GM19395 (cell line): ENCODE measurements at regions not wholly inside any gene's neighbourhood (a gene's known extent, or its start where the extent isn't known, plus 50 kb on each side); places are given as distances from the start of the nearest gene placed in this dataset.
"Not testable (repeated sequence)": the region's sequence is repeated elsewhere in the genome, so short reads cannot be mapped to it uniquely, and the experiment has no call there.

Source experiments
- ATAC-seq: cut with Tn5 transposase; IDR thresholded peaks from one replicate; pipeline ENCODE4 v1.9.1; 2021; ENCODE audit warnings: mild to moderate bottlenecking, moderate library complexity; ENCODE audit not compliant: unreplicated experiment

- ATAC-seq, result no peak
Measured at GRCh38 chr10:53664282-53665019, 891.9 kb upstream of the MBL2 start.

- ATAC-seq, result no peak
Measured at GRCh38 chr10:53650794-53651193, 878.2 kb upstream of the MBL2 start.

- ATAC-seq, result not testable (repeated sequence)
Measured at GRCh38 chr10:53647221-53647620, 874.6 kb upstream of the MBL2 start.

- no peak for ATAC-seq
Measured at GRCh38 chr10:53646525-53646924, 873.9 kb upstream of the MBL2 start.

GRCh38 chr10:53645951-53646350 is 873.4 kb upstream of the MBL2 start:
- ATAC-seq, result no peak

- ATAC-seq, result no peak
Measured at GRCh38 chr10:53638006-53638405, 865.4 kb upstream of the MBL2 start.

GRCh38 chr10:53624722-53625121 is 852.1 kb upstream of the MBL2 start:
- no peak for ATAC-seq

- ATAC-seq, result no peak
Measured at GRCh38 chr10:53622201-53622600, 849.6 kb upstream of the MBL2 start.

- ATAC-seq, result no peak
Measured at GRCh38 chr10:53619671-53620070, 847.1 kb upstream of the MBL2 start.

GRCh38 chr10:53607691-53608090 is 835.1 kb upstream of the MBL2 start:
- no peak for ATAC-seq

GRCh38 chr10:53606981-53607380 is 834.4 kb upstream of the MBL2 start:
- no peak for ATAC-seq

- peak; percentile 86 for ATAC-seq
Measured at GRCh38 chr10:53601260-53601875, 828.8 kb upstream of the MBL2 start.

- ATAC-seq, result no peak
Measured at GRCh38 chr10:53598914-53599313, 826.3 kb upstream of the MBL2 start.

GRCh38 chr10:53597835-53598251 is 825.3 kb upstream of the MBL2 start:
- ATAC-seq, result no peak

GRCh38 chr10:53580465-53580864 is 807.9 kb upstream of the MBL2 start:
- ATAC-seq, result no peak

- no peak for ATAC-seq
Measured at GRCh38 chr10:53579773-53580172, 807.2 kb upstream of the MBL2 start.

- no peak for ATAC-seq
Measured at GRCh38 chr10:53574024-53574423, 801.4 kb upstream of the MBL2 start.

- no peak for ATAC-seq
Measured at GRCh38 chr10:53573498-53573897, 800.9 kb upstream of the MBL2 start.

- ATAC-seq, result no peak
Measured at GRCh38 chr10:53572799-53573198, 800.2 kb upstream of the MBL2 start.

- ATAC-seq, result no peak
Measured at GRCh38 chr10:53570221-53570620, 797.6 kb upstream of the MBL2 start.

- no peak for ATAC-seq
Measured at GRCh38 chr10:53569455-53569854, 796.9 kb upstream of the MBL2 start.

GRCh38 chr10:53548664-53549063 is 776.1 kb upstream of the MBL2 start:
- no peak for ATAC-seq

- ATAC-seq, result no peak
Measured at GRCh38 chr10:53547364-53547763, 774.8 kb upstream of the MBL2 start.
